MM.1S (cell line): ENCODE measurements at regions not wholly inside any gene's neighbourhood (a gene's known extent, or its start where the extent isn't known, plus 50 kb on each side); places are given as distances from the start of the nearest gene placed in this dataset.

Source experiments
- CTCF ChIP-seq: fragments of 300-600 bp; sonication (generic); IDR thresholded peaks from 2 replicates; pipeline ENCODE4 v1.5.1; 2016; ENCODE audit warnings: antibody characterized with exemption, low read length, mixed read lengths
- EZH2phosphoT487 ChIP-seq: fragments of 300-600 bp; sonication (generic); IDR thresholded peaks from 2 replicates; pipeline ENCODE4 v1.6.1; 2018; ENCODE audit warnings: antibody characterized with exemption, low read length

DNA sequence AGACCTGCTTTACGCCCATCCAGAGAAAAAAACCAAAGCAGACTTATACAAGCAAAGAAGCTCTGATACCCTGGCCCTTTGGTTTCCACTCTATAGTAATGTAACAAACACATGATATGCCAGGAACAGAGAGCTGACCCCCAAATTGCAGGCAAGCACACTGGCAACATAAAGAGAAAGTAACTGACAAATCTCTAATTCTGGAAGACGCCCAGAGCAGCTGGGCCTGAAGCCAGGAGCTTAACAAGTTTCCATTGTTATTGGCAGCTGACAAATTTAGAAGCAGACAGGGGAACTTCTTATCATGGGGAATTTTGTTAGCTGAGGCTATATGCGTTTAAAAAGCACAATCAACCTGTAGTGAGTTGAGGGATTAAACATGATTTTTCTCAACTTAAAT lies 158.0 kb downstream of the DLEU7 start:
- TF ChIP-seq EZH2phosphoT487 (no peak), CTCF (no peak)
